Common myeloid progenitor, CD34-positive (primary cell): ENCODE measurements at regions not wholly inside any gene's neighbourhood (a gene's known extent, or its start where the extent isn't known, plus 50 kb on each side); places are given as distances from the start of the nearest gene placed in this dataset.
"Not testable (repeated sequence)": the region's sequence is repeated elsewhere in the genome, so short reads cannot be mapped to it uniquely, and the experiment has no call there.

Source experiments
- CTCF ChIA-PET: fragments of 350-600 bp; sonication (Branson Sonifier 250); formaldehyde crosslinking; loops from one replicate; lab custom pipeline; 2021; ENCODE audit warnings: antibody characterized with exemption; lab: Charles Lee
- POLR2A ChIA-PET: fragments of 350-600 bp; sonication (Branson Sonifier 250); formaldehyde crosslinking; loops from one replicate; lab custom pipeline; 2021; ENCODE audit warnings: antibody characterized with exemption; lab: Charles Lee
- DNase-seq, 3 donors: peaks; one replicate each; pipeline versions ENCODE4 v3.0.0 to v3.0.0-alpha.2; 2013
- H3K27ac ChIP-seq, 2 experiments: 1 replicate in 1 of 2; 2 replicates in 1 of 2; pipeline ENCODE4 v1.7.0; 2013; ENCODE audit warnings: inconsistent platforms in 2 of 2, low read length in 2 of 2, mild to moderate bottlenecking in 2 of 2, low read depth in 1 of 2, moderate library complexity in 1 of 2; ENCODE audit not compliant: severe bottlenecking in 2 of 2, insufficient read depth in 1 of 2, poor library complexity in 1 of 2
- H3K27me3 ChIP-seq, 5 experiments: replicated peaks in 2 of 5; 1 replicate in 3 of 5; 2 replicates in 2 of 5; pipeline versions ENCODE4 v1.6.1 to v1.7.0; 2013; ENCODE audit warnings: low read length in 4 of 5, mild to moderate bottlenecking in 2 of 5, moderate library complexity in 2 of 5, inconsistent platforms in 1 of 5; ENCODE audit not compliant: insufficient read depth in 5 of 5, control insufficient read depth in 4 of 5
- H3K36me3 ChIP-seq, 4 experiments: 1 replicate in 2 of 4; 2 replicates in 2 of 4; pipeline versions ENCODE4 v1.6.1 to v1.7.0; 2013; ENCODE audit warnings: low read length in 3 of 4, control low read depth in 1 of 4, mild to moderate bottlenecking in 1 of 4; ENCODE audit not compliant: control insufficient read depth in 4 of 4, insufficient read depth in 4 of 4
- H3K4me1 ChIP-seq, 4 experiments: 1 replicate in 3 of 4; 2 replicates in 1 of 4; pipeline versions ENCODE4 v1.6.1 to v1.7.1; 2013; ENCODE audit warnings: low read length in 3 of 4, mild to moderate bottlenecking in 3 of 4, control low read depth in 1 of 4, inconsistent platforms in 1 of 4, moderate library complexity in 1 of 4; ENCODE audit not compliant: control insufficient read depth in 4 of 4, insufficient read depth in 4 of 4; ENCODE audit errors: control extremely low read depth in 1 of 4
- H3K4me3 ChIP-seq, 7 experiments: 1 replicate in 4 of 7; 2 replicates in 3 of 7; pipeline versions ENCODE4 v1.5.1 to v1.7.0; 2013; ENCODE audit warnings: mild to moderate bottlenecking in 7 of 7, low read length in 6 of 7, moderate library complexity in 6 of 7, inconsistent platforms in 2 of 7, low read depth in 2 of 7, control low read depth in 1 of 7; ENCODE audit not compliant: insufficient read depth in 4 of 7, control insufficient read depth in 1 of 7; ENCODE audit errors: extremely low read depth in 1 of 7
- H3K9me3 ChIP-seq, 5 experiments: 1 replicate in 4 of 5; 2 replicates in 1 of 5; pipeline versions ENCODE4 v1.6.1 to v1.7.1; 2013; ENCODE audit warnings: low read length in 4 of 5, mild to moderate bottlenecking in 2 of 5, inconsistent platforms in 1 of 5, low read depth in 1 of 5, moderate library complexity in 1 of 5; ENCODE audit not compliant: control insufficient read depth in 4 of 5, insufficient read depth in 2 of 5; ENCODE audit errors: control extremely low read depth in 1 of 5
- WGBS: methylation state at CpG from one replicate; pipeline ENCODE4 v1.1.5; 2013; ENCODE audit not compliant: insufficient coverage; 5-methylcytosine and 5-hydroxymethylcytosine counted together

DNA sequence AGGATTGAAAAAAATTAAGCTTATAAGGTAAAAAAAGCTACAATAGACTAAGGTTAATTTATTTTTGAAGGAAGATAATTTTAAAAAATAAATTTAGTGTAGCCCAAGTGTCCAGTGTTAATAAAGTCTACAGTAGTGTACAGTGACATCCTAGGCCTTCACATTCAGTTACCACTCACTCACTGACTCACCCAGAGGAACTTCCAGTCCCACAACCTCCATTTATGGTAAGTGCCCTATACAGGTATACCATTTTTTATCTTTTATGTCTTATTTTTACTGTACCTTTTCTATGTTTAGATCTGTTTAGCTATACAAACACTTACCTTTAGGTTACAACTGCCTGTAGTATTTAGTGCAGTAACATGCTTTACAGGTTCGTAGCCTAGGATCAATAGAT lies 79.8 kb upstream of the ZNF462 start:
- DNase-seq, result no peak
- no peaks in the 10 kb centered on the region for H3K36me3 ChIP-seq
- no CpG with 5 or more reads among the region's 1 CpG for WGBS
- CTCF ChIA-PET, result interaction anchor here (1.5 kb wide), 1 partner anchor 14 kb away, joined by 3 read pairs; no protein-coding TSS in a partner anchor
- H3K4me3 ChIP-seq, result no peak overlapping the region
- POLR2A ChIA-PET, result no interaction called here
- peaks cover 0 to 2% (median 0%) of the 10 kb centered on the region in 5 experiments for H3K9me3 ChIP-seq
- no peaks in the 10 kb centered on the region for H3K27me3 ChIP-seq
- H3K27ac ChIP-seq, result no peak overlapping the region
- H3K4me1 ChIP-seq, result peaks cover 0 to 8% (median 0%) of the 10 kb centered on the region in 4 experiments

DNA sequence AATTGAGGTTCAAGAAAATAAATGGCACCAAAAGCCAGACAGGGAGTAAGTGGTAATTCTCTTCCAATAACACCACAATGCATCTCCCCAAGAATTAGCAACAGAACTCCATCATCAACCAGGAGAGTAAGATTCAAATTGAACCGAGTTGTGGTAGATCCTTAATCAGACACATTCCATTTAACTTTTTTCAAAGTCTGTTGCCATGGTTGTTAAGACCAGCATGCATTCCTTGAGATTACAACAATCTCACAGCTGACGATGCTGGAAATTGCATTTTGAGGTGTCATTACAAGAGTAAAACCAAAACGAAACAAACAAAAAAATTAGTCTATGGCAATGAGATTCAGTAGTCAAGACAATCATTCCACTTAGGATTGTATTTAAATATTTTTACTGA lies 78.9 kb upstream of the ZNF462 start:
- peaks cover 0 to 2% (median 0%) of the 10 kb centered on the region in 5 experiments for H3K9me3 ChIP-seq
- H3K36me3 ChIP-seq, result no peaks in the 10 kb centered on the region
- no peak for DNase-seq
- ChIA-PET CTCF (no interaction called here), POLR2A (interaction anchor here (0.6 kb wide), 1 partner anchor 32 kb away, joined by 3 read pairs; no protein-coding TSS in a partner anchor)
- H3K4me3 ChIP-seq, result no peak overlapping the region
- H3K4me1 ChIP-seq, result peaks cover 0 to 8% (median 0%) of the 10 kb centered on the region in 4 experiments
- no peaks in the 10 kb centered on the region for H3K27me3 ChIP-seq
- no peak overlapping the region for H3K27ac ChIP-seq
- 100% methylated on average over 1 of the region's 3 CpGs for WGBS

DNA sequence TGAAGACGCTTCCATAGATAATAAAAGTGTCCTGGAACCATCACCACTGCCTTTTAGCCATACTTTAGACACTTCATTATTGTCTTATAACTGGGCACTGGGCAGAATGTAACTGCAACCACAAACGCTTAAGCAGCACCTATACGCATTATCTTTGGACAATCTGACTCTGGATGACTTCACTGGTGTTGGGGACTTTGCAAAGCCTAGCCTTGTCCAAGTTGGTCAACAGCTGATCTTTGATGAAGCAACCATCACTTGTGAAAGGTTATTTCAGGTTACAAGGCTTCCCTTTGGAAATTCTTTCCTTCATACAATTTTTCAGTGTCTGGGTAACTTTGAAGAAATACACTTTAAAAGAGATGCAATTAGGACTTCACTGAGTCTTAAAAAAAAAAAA lies 77.8 kb upstream of the ZNF462 start:
- Histone ChIP-seq H3K4me3 (no peak overlapping the region), H3K4me1 (peaks cover 0 to 3% (median 0%) of the 10 kb centered on the region in 4 experiments), H3K27me3 (no peaks in the 10 kb centered on the region), H3K9me3 (peaks cover 0 to 2% (median 0%) of the 10 kb centered on the region in 5 experiments), H3K36me3 (no peaks in the 10 kb centered on the region), H3K27ac (no peak overlapping the region)
- DNase-seq, result no peak
- 93% methylated on average over 3 of the region's 3 CpGs for WGBS
- ChIA-PET CTCF (interaction anchor here (0.7 kb wide), 1 partner anchor 207 kb away, joined by 3 read pairs; no protein-coding TSS in a partner anchor), POLR2A (no interaction called here)

DNA sequence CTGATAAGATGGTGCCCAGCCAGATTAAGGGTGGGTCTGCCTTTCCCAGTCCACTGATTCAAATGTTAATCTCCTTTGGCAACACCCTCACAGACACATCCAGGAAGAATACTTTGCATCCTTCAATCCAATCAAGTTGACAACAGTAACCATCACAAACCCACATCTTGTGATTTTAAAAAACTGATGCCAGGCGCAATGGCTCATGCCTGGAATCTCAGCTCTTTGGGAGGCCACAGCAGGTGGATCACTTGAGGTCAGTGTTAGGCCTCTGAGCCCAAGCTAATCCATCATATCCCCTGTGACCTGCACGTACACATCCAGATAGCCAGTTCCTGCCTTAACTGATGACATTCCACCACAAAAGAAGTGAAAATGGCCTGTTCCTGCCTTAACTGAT lies 74.9 kb upstream of the ZNF462 start:
- POLR2A ChIA-PET, CTCF ChIA-PET: not testable (repeated sequence)
- WGBS, result 0% methylated on average over 1 of the region's 2 CpGs

DNA sequence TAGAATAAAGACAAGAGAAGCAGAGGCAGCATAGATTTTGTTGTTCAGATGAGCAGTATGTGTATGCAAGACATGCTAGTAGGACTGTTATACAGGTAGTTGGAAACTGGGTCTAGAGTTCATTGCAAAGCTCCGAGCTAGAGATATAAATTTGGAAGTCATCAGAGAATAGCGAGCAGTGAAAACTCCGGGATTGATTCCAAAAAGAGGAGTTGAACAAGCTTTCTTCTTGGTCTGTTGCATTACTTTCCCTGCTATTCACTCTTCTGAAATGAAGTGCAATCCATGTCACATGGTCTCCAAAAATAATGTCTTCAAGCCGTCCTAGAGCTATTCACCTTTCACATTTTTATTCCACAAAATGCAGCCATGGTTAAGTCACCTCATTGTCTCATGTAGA lies 67.9 kb upstream of the ZNF462 start:
- Histone ChIP-seq H3K4me3 (no peak overlapping the region), H3K27me3 (no peaks in the 10 kb centered on the region), H3K9me3 (no peaks in the 10 kb centered on the region), H3K4me1 (no peaks in the 10 kb centered on the region), H3K27ac (no peak overlapping the region), H3K36me3 (no peaks in the 10 kb centered on the region)
- ChIA-PET CTCF (no interaction called here), POLR2A (no interaction called here)
- no peak for DNase-seq
- 98% methylated on average over 4 of the region's 4 CpGs for WGBS

More for the DNA sequence above, 74.9 kb upstream of the ZNF462 start:
- H3K9me3 ChIP-seq, DNase-seq, H3K36me3 ChIP-seq, H3K27me3 ChIP-seq, H3K27ac ChIP-seq, H3K4me1 ChIP-seq, H3K4me3 ChIP-seq: not testable (repeated sequence)

DNA sequence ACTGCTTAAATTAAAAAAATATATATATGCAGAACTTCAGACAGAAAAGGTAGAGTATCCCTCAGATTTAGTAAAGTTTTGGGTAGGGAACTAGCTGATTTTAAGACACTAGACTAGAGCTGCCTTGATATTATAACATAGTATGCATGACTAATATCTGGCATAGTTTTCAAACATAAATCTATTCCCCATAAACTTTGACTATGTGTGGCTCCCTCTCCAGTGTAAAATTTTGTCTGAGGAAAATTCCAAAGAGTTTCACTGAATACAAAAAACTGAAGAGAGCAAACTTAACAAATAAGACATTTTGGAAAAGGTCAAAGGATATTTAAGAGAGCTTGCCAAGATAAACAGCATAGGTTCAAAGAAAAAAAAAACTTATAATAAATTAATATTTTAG lies 66.2 kb upstream of the ZNF462 start:
- Histone ChIP-seq H3K36me3 (no peaks in the 10 kb centered on the region), H3K27me3 (no peaks in the 10 kb centered on the region), H3K4me1 (no peaks in the 10 kb centered on the region), H3K27ac (no peak overlapping the region), H3K4me3 (no peak overlapping the region), H3K9me3 (no peaks in the 10 kb centered on the region)
- CTCF ChIA-PET, result interaction anchor here (0.7 kb wide), 1 partner anchor 13 kb away, joined by 3 read pairs; no protein-coding TSS in a partner anchor
- POLR2A ChIA-PET, result no interaction called here
- DNase-seq, result no peak

DNA sequence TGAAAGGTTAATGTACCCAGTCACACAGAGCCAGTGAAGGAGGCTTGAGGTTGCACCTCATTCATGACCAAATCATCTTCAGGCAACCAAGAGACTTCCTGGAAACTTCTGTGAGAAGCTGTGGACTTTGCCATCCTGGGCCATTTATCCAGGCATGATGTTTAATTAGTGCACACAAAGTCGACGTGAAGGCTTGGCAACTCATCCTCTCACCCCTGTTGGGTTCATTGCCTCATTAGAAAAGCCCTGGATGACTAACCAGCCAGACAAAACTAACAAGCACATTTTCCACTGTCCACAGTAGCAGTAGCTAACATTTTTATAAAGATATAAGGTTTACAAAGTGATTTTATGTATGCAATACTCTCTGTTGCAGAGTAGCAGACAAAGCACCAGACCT lies 65.7 kb upstream of the ZNF462 start:
- CTCF ChIA-PET, result interaction anchor here (0.7 kb wide), 1 partner anchor 12 kb away, joined by 3 read pairs; no protein-coding TSS in a partner anchor
- no peak for DNase-seq

More for the DNA sequence above, 65.7 kb upstream of the ZNF462 start:
- WGBS, result 100% methylated on average over 1 of the region's 2 CpGs
- Histone ChIP-seq H3K27me3 (no peaks in the 10 kb centered on the region), H3K36me3 (no peaks in the 10 kb centered on the region), H3K27ac (no peak overlapping the region), H3K9me3 (no peaks in the 10 kb centered on the region), H3K4me1 (no peaks in the 10 kb centered on the region), H3K4me3 (no peak overlapping the region)
- POLR2A ChIA-PET, result no interaction called here
